GM23338 (cell line): ENCODE measurements at regions not wholly inside any gene's neighbourhood (a gene's known extent, or its start where the extent isn't known, plus 50 kb on each side); places are given as distances from the start of the nearest gene placed in this dataset.

Experiments used
- ATAC-seq: fragments of 200-7000 bp; cut with Tn5 transposase; 3 replicates; pipeline ENCODE4 v1.9.1; 2020
- DNase-seq: peaks from one replicate; pipeline ENCODE4 v3.0.0-alpha.2; 2015; ENCODE audit warnings: low spot score
- H2AFZ ChIP-seq: fragments of 200-600 bp; sonication (generic); 2 replicates; pipeline ENCODE4 v1.8.0; 2016; ENCODE audit warnings: antibody characterized with exemption, mild to moderate bottlenecking, moderate library complexity
- H3F3A ChIP-seq: fragments of 200-600 bp; sonication (generic); replicated peaks from 2 replicates; pipeline ENCODE4 v1.8.0; 2017; ENCODE audit warnings: antibody characterized with exemption, mixed run types, low read depth
- H3K27ac ChIP-seq: fragments of 200-600 bp; sonication (generic); 2 replicates; pipeline ENCODE4 v1.6.1; 2016; ENCODE audit warnings: low read depth
- H3K27me3 ChIP-seq: fragments of 200-600 bp; sonication (generic); 2 replicates; pipeline ENCODE4 v1.8.0; 2016; ENCODE audit warnings: mild to moderate bottlenecking, mixed run types, moderate library complexity; ENCODE audit not compliant: insufficient read depth
- H3K36me3 ChIP-seq: fragments of 200-600 bp; sonication (generic); 2 replicates; pipeline ENCODE4 v1.8.0; 2016; ENCODE audit warnings: mild to moderate bottlenecking; ENCODE audit not compliant: insufficient read depth
- H3K4me1 ChIP-seq: fragments of 200-600 bp; sonication (generic); 2 replicates; pipeline ENCODE4 v1.8.0; 2016; ENCODE audit warnings: mild to moderate bottlenecking, moderate library complexity; ENCODE audit not compliant: insufficient read depth
- H3K4me2 ChIP-seq: fragments of 200-600 bp; sonication (generic); 2 replicates; pipeline ENCODE4 v1.7.1; 2017; ENCODE audit warnings: mixed run types
- H3K4me3 ChIP-seq: fragments of 200-600 bp; sonication (generic); 2 replicates; pipeline ENCODE4 v1.6.1; 2016; ENCODE audit warnings: mixed run types
- H3K79me2 ChIP-seq: fragments of 200-600 bp; sonication (generic); replicated peaks from 2 replicates; pipeline ENCODE4 v1.8.0; 2017; ENCODE audit warnings: mild to moderate bottlenecking; ENCODE audit not compliant: insufficient read depth
- H3K9me2 ChIP-seq: fragments of 200-600 bp; sonication (generic); 2 replicates; pipeline ENCODE4 v1.8.0; 2017; ENCODE audit not compliant: insufficient read depth
- H4K20me1 ChIP-seq: fragments of 200-600 bp; sonication (generic); replicated peaks from 2 replicates; pipeline ENCODE4 v1.8.0; 2017; ENCODE audit warnings: mild to moderate bottlenecking; ENCODE audit not compliant: insufficient read depth
- H3K27ac Mint-ChIP-seq: 2 replicates; pipeline ENCODE4 v1.8.0; 2020; ENCODE audit warnings: inconsistent platforms, mild to moderate bottlenecking, moderate library complexity, mixed read lengths
- H3K27me3 Mint-ChIP-seq: 3 replicates; pipeline ENCODE4 v1.8.0; 2022; ENCODE audit warnings: low read depth, mild to moderate bottlenecking, moderate library complexity, mixed read lengths, inconsistent platforms; ENCODE audit not compliant: insufficient read depth, poor library complexity
- H3K36me3 Mint-ChIP-seq: 3 replicates; pipeline ENCODE4 v1.8.0; 2021; ENCODE audit warnings: low read depth, mild to moderate bottlenecking, inconsistent platforms, moderate library complexity, mixed read lengths
- H3K4me1 Mint-ChIP-seq: 3 replicates; pipeline ENCODE4 v1.8.0; 2020; ENCODE audit warnings: mild to moderate bottlenecking, inconsistent platforms, mixed read lengths
- H3K4me3 Mint-ChIP-seq: 3 replicates; pipeline ENCODE4 v1.8.0; 2021; ENCODE audit warnings: moderate library complexity, mild to moderate bottlenecking, inconsistent platforms, mixed read lengths
- H3K9me3 Mint-ChIP-seq: 3 replicates; pipeline ENCODE4 v1.8.0; 2020; ENCODE audit warnings: moderate library complexity, mild to moderate bottlenecking, inconsistent platforms, mixed read lengths
- CREB1 ChIP-seq: fragments of 250-450 bp; sonication (Bioruptor Pico); IDR thresholded peaks from 2 replicates; pipeline ENCODE4 v1.5.0; 2020; ENCODE audit warnings: low read depth, mild to moderate bottlenecking, moderate library complexity
- EZH2 ChIP-seq: fragments of 200-600 bp; sonication (generic); IDR thresholded peaks from one replicate; pipeline ENCODE4 v1.8.0; 2017; ENCODE audit warnings: antibody characterized with exemption, mild to moderate bottlenecking, low read depth; ENCODE audit not compliant: unreplicated experiment
- EZH2phosphoT487 ChIP-seq: fragments of 200-600 bp; sonication (generic); IDR thresholded peaks from one replicate; pipeline ENCODE4 v1.8.1; 2018; ENCODE audit warnings: antibody characterized with exemption; ENCODE audit not compliant: unreplicated experiment
- JUNB ChIP-seq: IDR thresholded peaks from one replicate; pipeline ENCODE4 v1.6.1; 2016; ENCODE audit warnings: antibody characterized with exemption; ENCODE audit not compliant: unreplicated experiment
- NANOG ChIP-seq: IDR thresholded peaks from 2 replicates; pipeline ENCODE4 v1.6.1; 2016; ENCODE audit warnings: antibody characterized with exemption, borderline replicate concordance
- POLR2AphosphoS5 ChIP-seq: IDR thresholded peaks from 2 replicates; pipeline ENCODE4 v1.6.1; 2016; ENCODE audit warnings: antibody characterized with exemption, low read depth
- STAT1 ChIP-seq: IDR thresholded peaks from one replicate; pipeline ENCODE4 v1.6.1; 2016; ENCODE audit warnings: antibody characterized with exemption; ENCODE audit not compliant: unreplicated experiment
- ZNF114 ChIP-seq: fragments of 250-450 bp; sonication (Bioruptor Pico); IDR thresholded peaks from 2 replicates; pipeline ENCODE4 v1.5.0; 2020; ENCODE audit warnings: mild to moderate bottlenecking, moderate library complexity
- ZNF331 ChIP-seq: fragments of 250-450 bp; sonication (Bioruptor Pico); IDR thresholded peaks from 2 replicates; pipeline ENCODE4 v1.5.0; 2020; ENCODE audit warnings: low read depth, mild to moderate bottlenecking, moderate library complexity
- TF ChIP-seq, protein P1 (sequence below): fragments of 250-450 bp; sonication (Bioruptor Pico); IDR thresholded peaks from 2 replicates; pipeline ENCODE4 v1.5.0; 2020; ENCODE audit warnings: mild to moderate bottlenecking, moderate library complexity
- TF ChIP-seq, protein P2 (sequence below): IDR thresholded peaks from 2 replicates; pipeline ENCODE4 v1.6.1; 2016; ENCODE audit warnings: antibody characterized with exemption
- TF ChIP-seq, protein P3 (sequence below): IDR thresholded peaks from one replicate; pipeline ENCODE4 v1.6.1; 2018; ENCODE audit warnings: antibody characterized with exemption; ENCODE audit not compliant: unreplicated experiment
- TF ChIP-seq, protein P4 (sequence below), 2 experiments: fragments of 200-600 bp in 1 of 2; sonication (generic) in 1 of 2; conservative IDR thresholded peaks; 2 replicates each; pipeline versions ENCODE4 v1.5.1 to v1.6.1; 2016 to 2017; ENCODE audit warnings: antibody characterized with exemption in 2 of 2, low read depth in 2 of 2, mild to moderate bottlenecking in 2 of 2, moderate library complexity in 1 of 2

DNA sequence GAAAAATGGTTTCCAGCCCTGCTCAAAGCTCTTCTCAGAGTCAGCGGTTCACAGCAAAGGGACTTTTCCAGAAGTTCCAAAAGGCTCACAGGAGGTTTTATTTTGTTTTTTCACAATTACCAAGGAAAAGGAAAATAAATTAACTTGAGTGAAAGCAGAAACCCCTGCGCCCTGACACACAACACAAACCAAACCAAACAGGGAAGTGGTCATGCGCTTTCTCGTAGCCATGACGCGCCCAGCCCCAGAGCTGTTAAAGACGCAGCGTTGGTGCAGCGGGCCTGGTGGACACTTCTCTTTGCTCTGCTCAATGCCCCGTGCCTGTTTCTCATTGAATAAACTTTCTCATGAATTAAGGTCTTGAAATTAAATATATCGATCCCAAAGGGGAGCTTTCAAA, 134.4 kb upstream of the LYZL2 start:
- Mint-ChIP-seq H3K27me3 (peaks cover 8% of the 10 kb centered on the region), H3K4me1 (no peaks in the 10 kb centered on the region), H3K36me3 (peaks cover 15% of the 10 kb centered on the region), H3K9me3 (peaks cover 49% of the 10 kb centered on the region), H3K27ac (no peak overlapping the region), H3K4me3 (no peak overlapping the region)
- Histone ChIP-seq H4K20me1 (no peaks in the 10 kb centered on the region), H3K4me1 (no peaks in the 10 kb centered on the region), H3F3A (no peaks in the 10 kb centered on the region), H3K4me3 (no peak overlapping the region), H3K36me3 (no peaks in the 10 kb centered on the region), H3K27ac (no peak overlapping the region), H3K9me2 (no peaks in the 10 kb centered on the region), H2AFZ (no peak overlapping the region), H3K27me3 (no peaks in the 10 kb centered on the region), H3K79me2 (no peaks in the 10 kb centered on the region), H3K4me2 (no peak overlapping the region)
- TF ChIP-seq NANOG (no peak), EZH2 (no peak), ZNF114 (CRISPR knock-in tag) (no peak), JUNB (no peak), ZNF331 (no peak), CREB1 (CRISPR knock-in tag) (no peak), POLR2AphosphoS5 (no peak), EZH2phosphoT487 (no peak), STAT1 (no peak)
- TF ChIP-seq, protein P1, sequence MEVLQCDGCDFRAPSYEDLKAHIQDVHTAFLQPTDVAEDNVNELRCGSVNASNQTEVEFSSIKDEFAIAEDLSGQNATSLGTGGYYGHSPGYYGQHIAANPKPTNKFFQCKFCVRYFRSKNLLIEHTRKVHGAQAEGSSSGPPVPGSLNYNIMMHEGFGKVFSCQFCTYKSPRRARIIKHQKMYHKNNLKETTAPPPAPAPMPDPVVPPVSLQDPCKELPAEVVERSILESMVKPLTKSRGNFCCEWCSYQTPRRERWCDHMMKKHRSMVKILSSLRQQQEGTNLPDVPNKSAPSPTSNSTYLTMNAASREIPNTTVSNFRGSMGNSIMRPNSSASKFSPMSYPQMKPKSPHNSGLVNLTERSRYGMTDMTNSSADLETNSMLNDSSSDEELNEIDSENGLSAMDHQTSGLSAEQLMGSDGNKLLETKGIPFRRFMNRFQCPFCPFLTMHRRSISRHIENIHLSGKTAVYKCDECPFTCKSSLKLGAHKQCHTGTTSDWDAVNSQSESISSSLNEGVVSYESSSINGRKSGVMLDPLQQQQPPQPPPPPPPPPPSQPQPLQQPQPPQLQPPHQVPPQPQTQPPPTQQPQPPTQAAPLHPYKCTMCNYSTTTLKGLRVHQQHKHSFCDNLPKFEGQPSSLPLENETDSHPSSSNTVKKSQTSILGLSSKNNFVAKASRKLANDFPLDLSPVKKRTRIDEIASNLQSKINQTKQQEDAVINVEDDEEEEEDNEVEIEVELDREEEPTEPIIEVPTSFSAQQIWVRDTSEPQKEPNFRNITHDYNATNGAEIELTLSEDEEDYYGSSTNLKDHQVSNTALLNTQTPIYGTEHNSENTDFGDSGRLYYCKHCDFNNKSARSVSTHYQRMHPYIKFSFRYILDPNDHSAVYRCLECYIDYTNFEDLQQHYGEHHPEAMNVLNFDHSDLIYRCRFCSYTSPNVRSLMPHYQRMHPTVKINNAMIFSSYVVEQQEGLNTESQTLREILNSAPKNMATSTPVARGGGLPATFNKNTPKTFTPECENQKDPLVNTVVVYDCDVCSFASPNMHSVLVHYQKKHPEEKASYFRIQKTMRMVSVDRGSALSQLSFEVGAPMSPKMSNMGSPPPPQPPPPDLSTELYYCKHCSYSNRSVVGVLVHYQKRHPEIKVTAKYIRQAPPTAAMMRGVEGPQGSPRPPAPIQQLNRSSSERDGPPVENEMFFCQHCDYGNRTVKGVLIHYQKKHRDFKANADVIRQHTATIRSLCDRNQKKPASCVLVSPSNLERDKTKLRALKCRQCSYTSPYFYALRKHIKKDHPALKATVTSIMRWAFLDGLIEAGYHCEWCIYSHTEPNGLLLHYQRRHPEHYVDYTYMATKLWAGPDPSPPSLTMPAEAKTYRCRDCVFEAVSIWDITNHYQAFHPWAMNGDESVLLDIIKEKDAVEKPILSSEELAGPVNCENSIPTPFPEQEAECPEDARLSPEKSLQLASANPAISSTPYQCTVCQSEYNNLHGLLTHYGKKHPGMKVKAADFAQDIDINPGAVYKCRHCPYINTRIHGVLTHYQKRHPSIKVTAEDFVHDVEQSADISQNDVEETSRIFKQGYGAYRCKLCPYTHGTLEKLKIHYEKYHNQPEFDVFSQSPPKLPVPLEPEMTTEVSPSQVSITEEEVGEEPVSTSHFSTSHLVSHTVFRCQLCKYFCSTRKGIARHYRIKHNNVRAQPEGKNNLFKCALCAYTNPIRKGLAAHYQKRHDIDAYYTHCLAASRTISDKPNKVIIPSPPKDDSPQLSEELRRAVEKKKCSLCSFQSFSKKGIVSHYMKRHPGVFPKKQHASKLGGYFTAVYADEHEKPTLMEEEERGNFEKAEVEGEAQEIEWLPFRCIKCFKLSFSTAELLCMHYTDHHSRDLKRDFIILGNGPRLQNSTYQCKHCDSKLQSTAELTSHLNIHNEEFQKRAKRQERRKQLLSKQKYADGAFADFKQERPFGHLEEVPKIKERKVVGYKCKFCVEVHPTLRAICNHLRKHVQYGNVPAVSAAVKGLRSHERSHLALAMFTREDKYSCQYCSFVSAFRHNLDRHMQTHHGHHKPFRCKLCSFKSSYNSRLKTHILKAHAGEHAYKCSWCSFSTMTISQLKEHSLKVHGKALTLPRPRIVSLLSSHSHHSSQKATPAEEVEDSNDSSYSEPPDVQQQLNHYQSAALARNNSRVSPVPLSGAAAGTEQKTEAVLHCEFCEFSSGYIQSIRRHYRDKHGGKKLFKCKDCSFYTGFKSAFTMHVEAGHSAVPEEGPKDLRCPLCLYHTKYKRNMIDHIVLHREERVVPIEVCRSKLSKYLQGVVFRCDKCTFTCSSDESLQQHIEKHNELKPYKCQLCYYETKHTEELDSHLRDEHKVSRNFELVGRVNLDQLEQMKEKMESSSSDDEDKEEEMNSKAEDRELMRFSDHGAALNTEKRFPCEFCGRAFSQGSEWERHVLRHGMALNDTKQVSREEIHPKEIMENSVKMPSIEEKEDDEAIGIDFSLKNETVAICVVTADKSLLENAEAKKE (CRISPR knock-in tag), result no peak
- TF ChIP-seq, protein P2, sequence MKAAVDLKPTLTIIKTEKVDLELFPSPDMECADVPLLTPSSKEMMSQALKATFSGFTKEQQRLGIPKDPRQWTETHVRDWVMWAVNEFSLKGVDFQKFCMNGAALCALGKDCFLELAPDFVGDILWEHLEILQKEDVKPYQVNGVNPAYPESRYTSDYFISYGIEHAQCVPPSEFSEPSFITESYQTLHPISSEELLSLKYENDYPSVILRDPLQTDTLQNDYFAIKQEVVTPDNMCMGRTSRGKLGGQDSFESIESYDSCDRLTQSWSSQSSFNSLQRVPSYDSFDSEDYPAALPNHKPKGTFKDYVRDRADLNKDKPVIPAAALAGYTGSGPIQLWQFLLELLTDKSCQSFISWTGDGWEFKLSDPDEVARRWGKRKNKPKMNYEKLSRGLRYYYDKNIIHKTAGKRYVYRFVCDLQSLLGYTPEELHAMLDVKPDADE, result no peak
- TF ChIP-seq, protein P3, sequence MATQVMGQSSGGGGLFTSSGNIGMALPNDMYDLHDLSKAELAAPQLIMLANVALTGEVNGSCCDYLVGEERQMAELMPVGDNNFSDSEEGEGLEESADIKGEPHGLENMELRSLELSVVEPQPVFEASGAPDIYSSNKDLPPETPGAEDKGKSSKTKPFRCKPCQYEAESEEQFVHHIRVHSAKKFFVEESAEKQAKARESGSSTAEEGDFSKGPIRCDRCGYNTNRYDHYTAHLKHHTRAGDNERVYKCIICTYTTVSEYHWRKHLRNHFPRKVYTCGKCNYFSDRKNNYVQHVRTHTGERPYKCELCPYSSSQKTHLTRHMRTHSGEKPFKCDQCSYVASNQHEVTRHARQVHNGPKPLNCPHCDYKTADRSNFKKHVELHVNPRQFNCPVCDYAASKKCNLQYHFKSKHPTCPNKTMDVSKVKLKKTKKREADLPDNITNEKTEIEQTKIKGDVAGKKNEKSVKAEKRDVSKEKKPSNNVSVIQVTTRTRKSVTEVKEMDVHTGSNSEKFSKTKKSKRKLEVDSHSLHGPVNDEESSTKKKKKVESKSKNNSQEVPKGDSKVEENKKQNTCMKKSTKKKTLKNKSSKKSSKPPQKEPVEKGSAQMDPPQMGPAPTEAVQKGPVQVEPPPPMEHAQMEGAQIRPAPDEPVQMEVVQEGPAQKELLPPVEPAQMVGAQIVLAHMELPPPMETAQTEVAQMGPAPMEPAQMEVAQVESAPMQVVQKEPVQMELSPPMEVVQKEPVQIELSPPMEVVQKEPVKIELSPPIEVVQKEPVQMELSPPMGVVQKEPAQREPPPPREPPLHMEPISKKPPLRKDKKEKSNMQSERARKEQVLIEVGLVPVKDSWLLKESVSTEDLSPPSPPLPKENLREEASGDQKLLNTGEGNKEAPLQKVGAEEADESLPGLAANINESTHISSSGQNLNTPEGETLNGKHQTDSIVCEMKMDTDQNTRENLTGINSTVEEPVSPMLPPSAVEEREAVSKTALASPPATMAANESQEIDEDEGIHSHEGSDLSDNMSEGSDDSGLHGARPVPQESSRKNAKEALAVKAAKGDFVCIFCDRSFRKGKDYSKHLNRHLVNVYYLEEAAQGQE, result no peak
- TF ChIP-seq, protein P4, sequence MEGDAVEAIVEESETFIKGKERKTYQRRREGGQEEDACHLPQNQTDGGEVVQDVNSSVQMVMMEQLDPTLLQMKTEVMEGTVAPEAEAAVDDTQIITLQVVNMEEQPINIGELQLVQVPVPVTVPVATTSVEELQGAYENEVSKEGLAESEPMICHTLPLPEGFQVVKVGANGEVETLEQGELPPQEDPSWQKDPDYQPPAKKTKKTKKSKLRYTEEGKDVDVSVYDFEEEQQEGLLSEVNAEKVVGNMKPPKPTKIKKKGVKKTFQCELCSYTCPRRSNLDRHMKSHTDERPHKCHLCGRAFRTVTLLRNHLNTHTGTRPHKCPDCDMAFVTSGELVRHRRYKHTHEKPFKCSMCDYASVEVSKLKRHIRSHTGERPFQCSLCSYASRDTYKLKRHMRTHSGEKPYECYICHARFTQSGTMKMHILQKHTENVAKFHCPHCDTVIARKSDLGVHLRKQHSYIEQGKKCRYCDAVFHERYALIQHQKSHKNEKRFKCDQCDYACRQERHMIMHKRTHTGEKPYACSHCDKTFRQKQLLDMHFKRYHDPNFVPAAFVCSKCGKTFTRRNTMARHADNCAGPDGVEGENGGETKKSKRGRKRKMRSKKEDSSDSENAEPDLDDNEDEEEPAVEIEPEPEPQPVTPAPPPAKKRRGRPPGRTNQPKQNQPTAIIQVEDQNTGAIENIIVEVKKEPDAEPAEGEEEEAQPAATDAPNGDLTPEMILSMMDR (conservative IDR thresholded peaks at IDR 0.05; ENCODE audit: low read depth in 2 of 2), result no peak
- ATAC-seq (no peak), DNase-seq (no peak)
